HG03439 (cell line): ENCODE measurements at regions not wholly inside any gene's neighbourhood (a gene's known extent, or its start where the extent isn't known, plus 50 kb on each side); places are given as distances from the start of the nearest gene placed in this dataset.

ENCODE experiments used
- ATAC-seq: cut with Tn5 transposase; IDR thresholded peaks from one replicate; pipeline ENCODE4 v1.9.1; 2021; ENCODE audit warnings: mild to moderate bottlenecking, moderate library complexity; ENCODE audit not compliant: unreplicated experiment

GRCh38 chr3:148002705-148003205 is 593.6 kb downstream of the ZIC1 start:
- no peak for ATAC-seq

- ATAC-seq = no peak
These were observed 595.2 kb downstream of the ZIC1 start for GRCh38 chr3:148004331-148004730.

DNA sequence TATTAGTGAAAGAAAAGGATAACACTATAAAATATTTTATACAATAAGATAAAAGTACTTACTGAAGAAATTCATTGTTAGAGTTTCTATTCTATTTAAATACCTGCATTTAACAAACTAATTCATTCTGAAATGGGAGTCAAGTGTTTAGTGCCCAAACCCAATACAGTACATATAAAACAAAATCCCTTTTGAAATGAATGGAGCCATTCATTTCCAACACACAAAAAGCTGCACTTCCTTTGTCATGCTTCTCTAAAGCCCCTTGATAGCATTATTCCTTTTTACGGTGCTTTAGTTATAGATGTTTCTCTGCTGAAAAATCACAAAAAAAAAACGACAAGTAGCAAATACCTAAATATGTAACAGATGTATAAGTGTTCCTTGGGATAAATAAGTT is 596.3 kb downstream of the ZIC1 start:
- ATAC-seq = no peak

DNA sequence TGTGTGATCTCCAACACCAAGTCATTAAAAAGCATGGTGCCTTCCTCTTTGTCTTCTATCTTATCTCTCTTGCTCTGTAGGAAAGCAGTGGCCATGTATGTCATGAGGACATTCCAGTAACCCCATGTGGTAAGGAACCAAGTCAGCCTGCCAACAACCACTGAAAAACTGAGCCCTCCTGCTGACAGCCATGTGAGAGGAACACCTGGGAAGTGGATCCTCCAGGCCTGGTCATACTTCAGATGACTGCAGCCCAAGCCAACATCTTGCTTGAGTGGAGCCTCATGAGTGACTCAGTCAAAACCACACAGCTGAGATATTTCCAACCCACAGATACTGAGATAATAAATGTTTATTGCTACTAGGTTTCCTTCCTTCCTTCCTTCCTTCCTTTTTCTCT is 597.3 kb downstream of the ZIC1 start:
- no peak for ATAC-seq

GRCh38 chr3:148008591-148008990 is 599.4 kb downstream of the ZIC1 start:
- no peak for ATAC-seq

GRCh38 chr3:148020861-148021260 is 611.7 kb downstream of the ZIC1 start:
- ATAC-seq = no peak

- no peak for ATAC-seq
These were observed 612.2 kb downstream of the ZIC1 start for GRCh38 chr3:148021381-148021780.

DNA sequence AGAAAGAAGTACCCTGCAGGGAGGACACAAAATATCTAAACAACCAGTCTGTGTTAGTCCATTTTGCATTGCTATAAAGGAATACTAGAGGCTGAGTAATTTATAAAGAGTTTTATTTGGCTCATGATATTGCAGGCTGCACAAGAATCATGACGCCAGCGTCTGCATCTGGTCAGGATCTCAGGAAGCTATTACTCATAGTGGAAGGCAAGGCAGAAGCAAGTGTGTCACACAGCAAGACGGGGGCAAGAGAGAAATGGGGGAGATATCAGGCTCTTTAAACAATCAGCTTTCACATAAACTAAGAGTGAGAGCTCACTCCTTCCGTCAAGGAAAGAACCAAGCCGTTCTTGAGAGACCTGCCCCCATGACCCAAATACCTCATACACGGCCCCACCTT is 614.8 kb downstream of the ZIC1 start:
- no peak for ATAC-seq

GRCh38 chr3:148026009-148026588 is 616.9 kb downstream of the ZIC1 start:
- no peak for ATAC-seq

- ATAC-seq = no peak
These were observed 621.8 kb downstream of the ZIC1 start for GRCh38 chr3:148030975-148031374.

- ATAC-seq = no peak
These were observed 625.2 kb downstream of the ZIC1 start for GRCh38 chr3:148034353-148034752.

- ATAC-seq = no peak
These were observed 627.2 kb downstream of the ZIC1 start for GRCh38 chr3:148036331-148036876.

DNA sequence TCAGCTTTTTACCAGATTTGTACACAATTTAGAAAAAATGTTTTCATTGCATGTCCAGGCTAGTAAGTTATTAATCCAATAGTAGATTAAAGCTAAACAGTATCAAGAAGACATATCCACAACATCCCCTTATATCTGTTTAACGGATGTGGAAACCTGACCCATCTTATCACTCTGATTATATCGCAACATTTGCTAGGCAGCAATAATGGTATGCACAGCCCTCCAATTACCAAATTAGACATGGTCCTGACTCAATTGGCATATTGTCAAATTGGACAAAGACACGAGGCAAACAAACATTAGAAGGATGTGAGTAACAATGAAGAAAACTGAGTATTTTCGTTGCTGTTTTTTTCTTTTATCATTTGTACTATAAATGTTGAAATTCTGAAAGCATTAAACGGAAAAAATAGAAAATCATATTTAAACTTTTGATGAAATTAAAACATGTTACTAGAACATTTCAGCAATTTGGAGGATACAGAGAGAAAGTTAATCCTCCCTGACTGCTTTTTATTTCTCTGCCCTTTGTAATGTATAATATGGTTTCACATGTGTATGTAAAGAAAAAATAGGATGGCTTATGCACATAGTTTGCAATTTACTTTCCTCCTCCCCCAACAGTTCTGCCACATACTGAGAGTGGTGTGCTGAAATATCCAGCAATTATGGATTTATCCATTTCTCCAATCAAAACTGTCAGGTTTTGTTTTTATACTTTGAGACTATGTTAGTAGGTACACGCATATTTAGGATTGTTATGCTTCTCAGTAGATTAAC is 633.7 kb downstream of the ZIC1 start:
- ATAC-seq = no peak

DNA sequence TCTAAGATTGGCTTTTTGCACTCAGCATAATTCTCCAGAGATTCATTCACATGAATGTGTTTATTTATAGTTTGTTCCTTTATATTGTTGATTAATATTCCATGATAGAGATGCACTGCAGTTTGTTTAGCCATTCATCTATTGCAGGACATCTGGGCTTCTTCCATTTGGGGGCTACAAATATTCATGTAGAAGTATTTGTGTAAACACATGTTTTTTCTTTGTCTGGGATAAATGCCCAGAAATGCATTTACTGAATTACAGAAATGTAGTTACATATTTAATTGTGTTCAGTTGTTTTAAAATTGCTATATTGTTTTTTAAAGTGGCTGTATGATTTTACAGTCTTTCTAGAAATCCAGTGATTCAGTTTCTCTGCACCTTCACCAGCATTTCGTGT is 635.0 kb downstream of the ZIC1 start:
- ATAC-seq = no peak

- no peak for ATAC-seq
These were observed 642.7 kb upstream of the AGTR1 start for GRCh38 chr3:148054999-148055398.

DNA sequence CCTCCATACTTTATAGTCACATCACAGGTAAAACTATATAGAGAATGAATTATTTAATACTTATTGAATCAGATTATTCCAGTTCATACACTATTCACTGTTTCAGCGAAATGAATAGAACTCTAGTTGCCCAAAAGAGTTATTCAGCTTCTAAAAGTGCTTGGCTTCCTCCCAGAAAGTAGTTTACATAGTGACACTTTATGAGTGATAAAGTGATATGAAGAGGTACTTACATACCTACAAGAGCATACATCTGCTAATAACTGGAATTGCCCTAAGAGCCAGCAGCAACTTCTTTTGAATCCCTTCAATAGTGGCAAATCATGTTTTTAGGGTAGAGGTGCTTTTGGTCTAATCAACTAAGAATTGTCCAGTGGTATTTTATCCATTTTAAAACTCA is 635.1 kb upstream of the AGTR1 start:
- ATAC-seq = no peak

- ATAC-seq = no peak
These were observed 630.9 kb upstream of the AGTR1 start for GRCh38 chr3:148066802-148067201.

DNA sequence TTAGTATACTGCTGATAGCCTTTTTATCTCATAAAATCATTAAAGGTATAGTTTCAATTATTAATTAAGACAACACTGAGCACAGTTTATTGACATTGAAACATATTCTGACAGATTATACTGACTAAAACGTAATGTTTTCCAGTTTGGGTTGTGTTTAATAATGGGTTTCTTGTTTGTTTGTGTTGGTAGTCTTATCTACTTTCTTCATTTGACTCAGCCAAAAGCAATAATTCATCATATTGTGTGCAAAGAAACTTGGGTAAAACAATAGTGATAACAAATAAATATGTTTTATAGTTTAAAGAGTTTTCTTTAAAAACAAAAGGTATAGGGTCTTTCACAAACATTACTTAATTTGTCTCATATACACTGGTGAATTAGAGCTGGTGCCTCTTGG is 629.2 kb upstream of the AGTR1 start:
- ATAC-seq = no peak

GRCh38 chr3:148070041-148070440 is 627.7 kb upstream of the AGTR1 start:
- no peak for ATAC-seq

GRCh38 chr3:148073721-148074456 is 623.8 kb upstream of the AGTR1 start:
- ATAC-seq = no peak

GRCh38 chr3:148074946-148075345 is 622.8 kb upstream of the AGTR1 start:
- ATAC-seq = no peak
